Right lobe of liver (tissue), 4 donors: ENCODE measurements at regions not wholly inside any gene's neighbourhood (a gene's known extent, or its start where the extent isn't known, plus 50 kb on each side); places are given as distances from the start of the nearest gene placed in this dataset.

ENCODE experiments used
- CTCF ChIP-seq, 4 donors: fragments of 200-600 bp in 3 of 4; fragments of 450-650 bp in 1 of 4; IDR thresholded peaks; one replicate each; pipeline versions ENCODE4 v1.5.1 to v1.8.0; 2016 to 2022; ENCODE audit warnings: antibody characterized with exemption in 4 of 4, mild to moderate bottlenecking in 2 of 4
- POLR2A ChIP-seq: fragments of 450-650 bp; IDR thresholded peaks from one replicate; pipeline ENCODE4 v1.6.1; 2017; ENCODE audit warnings: antibody characterized with exemption, mild to moderate bottlenecking
- donor health status: DM: no; HTN: no; CAD: no.
- donor health status: DM: no; HTN: no; CAD: no.
- donor health status: DM: no; HTN: yes; CAD: no.

GRCh38 chr3:104868291-104868690 is 498.4 kb upstream of the ALCAM start:
- TF ChIP-seq CTCF (IDR thresholded peaks at IDR 0.05), result no peak
- no peak for TF ChIP-seq POLR2A
